GM12801 (cell line): ENCODE measurements at regions not wholly inside any gene's neighbourhood (a gene's known extent, or its start where the extent isn't known, plus 50 kb on each side); places are given as distances from the start of the nearest gene placed in this dataset.

Source experiments
- TF ChIP-seq, protein P1 (sequence below): IDR thresholded peaks from one replicate; pipeline ENCODE4 v1.5.1; 2011; ENCODE audit warnings: control low read depth; ENCODE audit not compliant: insufficient read length; ENCODE audit errors: extremely low read depth

DNA sequence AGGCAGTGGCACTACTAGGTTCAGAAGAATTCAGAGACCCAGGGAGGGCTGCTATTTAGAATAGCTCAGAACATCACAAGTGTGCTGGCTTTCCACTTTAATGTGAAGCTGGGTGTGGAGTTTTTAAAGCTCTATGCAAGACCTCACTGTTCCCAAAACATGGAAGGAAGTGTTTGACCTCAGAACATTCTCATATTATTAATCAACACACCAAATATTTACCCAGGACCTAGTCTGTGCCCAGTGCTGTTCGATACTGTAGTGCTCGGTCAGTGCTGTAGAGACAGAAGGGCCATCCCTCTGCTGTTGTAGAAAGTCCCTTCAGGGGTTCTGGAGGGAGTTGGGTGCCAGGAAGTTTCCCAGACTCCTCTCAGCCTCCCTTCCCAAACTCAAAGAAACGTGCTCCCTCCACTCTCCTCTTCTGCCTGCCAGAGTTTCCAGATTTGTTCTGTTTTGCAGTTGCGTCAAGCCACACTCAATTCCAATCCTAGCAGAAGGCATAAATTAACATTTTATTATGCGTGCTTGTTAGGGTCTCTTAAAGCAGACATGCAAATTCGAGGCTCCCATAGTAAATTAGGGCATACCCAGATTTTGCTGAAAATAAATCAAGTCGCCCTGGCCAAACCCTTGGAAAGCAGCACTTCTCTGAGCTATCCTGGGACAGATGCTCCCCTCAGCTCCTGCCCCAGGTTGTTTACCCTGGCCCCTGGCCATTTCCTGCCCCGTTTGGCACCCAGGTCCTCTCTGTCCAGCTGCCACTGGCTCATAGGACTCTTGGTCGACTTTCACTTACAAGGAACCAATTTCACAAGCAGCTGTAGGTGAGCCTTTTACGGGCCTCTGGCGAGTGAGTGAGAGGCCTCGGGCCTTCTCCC, 248.6 kb downstream of the HIVEP2 start:
- TF ChIP-seq, protein P1, sequence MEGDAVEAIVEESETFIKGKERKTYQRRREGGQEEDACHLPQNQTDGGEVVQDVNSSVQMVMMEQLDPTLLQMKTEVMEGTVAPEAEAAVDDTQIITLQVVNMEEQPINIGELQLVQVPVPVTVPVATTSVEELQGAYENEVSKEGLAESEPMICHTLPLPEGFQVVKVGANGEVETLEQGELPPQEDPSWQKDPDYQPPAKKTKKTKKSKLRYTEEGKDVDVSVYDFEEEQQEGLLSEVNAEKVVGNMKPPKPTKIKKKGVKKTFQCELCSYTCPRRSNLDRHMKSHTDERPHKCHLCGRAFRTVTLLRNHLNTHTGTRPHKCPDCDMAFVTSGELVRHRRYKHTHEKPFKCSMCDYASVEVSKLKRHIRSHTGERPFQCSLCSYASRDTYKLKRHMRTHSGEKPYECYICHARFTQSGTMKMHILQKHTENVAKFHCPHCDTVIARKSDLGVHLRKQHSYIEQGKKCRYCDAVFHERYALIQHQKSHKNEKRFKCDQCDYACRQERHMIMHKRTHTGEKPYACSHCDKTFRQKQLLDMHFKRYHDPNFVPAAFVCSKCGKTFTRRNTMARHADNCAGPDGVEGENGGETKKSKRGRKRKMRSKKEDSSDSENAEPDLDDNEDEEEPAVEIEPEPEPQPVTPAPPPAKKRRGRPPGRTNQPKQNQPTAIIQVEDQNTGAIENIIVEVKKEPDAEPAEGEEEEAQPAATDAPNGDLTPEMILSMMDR, result no peak

DNA sequence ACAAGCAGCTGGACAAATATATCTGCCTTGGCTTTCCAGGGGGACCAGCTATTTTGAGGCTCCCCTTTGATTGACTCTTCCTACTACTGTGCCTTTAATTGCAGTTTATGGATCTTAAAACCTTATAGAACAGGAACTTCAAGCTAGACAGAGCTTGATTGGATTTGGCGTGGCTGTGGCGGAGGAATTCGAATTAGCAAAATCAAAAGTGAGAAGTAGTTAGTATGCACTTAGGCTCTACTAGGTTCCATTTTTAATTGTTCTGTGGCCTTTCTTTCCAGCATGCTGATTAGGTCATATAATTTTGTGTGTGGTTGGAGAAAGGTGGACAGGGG, 248.0 kb downstream of the HIVEP2 start:
- TF ChIP-seq, protein P1, result no peak

DNA sequence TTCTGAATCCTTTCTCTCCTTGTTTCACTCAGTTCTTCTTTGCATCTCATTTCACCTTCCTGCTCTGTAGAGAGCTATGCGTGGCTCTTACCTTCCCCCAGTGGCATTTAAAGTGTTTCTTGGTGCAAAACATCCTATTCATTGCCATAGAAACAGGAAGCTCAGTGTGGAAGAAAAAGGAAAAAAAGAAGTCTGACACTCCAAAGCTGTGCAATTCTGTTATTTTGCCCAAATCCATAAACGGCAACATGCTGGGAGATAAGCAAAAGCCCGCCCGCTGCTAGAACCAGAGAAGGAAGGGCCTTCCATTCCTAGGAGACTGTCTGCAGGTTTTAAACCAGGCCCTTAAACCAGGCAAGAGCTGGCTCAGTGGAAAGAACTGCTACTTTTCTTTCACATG, 247.1 kb downstream of the HIVEP2 start:
- TF ChIP-seq, protein P1, result no peak

DNA sequence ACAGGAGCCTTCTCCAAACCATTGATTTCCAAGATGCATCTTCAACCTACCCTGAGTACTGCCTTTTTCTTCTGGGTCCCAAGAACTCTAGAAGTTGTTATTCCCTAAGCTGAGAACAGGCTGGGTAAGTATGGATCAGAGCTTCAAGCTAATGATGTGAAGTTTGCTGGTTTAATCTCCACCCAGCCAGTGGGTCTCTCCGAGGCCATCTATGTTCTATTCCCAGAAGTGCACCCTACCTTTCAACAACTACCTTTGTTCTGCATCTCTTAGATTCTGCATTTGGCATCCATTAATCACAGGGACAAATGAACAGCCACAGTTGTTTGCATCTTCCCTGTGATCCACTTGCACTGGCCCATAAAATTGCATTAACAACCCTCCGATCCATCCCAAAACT, 246.2 kb downstream of the HIVEP2 start:
- TF ChIP-seq, protein P1, result no peak

DNA sequence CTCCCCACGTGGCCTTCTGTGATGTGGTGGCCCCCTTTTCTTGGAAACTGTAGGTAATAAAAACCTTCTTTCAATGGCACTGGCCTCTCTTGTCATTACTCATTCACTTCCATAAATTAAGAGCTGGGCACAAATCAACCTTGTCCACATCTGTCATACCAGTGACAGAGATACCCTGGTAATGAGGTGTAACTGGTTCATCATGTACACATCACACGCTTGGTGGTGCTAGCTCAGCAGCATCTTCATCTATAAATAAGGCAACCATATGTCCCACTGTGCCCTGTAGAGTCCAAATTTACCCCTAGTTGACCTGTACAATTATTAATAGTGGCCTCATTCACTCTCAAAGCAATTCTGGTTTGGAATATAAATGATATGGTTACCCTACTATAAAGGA, 245.6 kb downstream of the HIVEP2 start:
- TF ChIP-seq, protein P1, result no peak

DNA sequence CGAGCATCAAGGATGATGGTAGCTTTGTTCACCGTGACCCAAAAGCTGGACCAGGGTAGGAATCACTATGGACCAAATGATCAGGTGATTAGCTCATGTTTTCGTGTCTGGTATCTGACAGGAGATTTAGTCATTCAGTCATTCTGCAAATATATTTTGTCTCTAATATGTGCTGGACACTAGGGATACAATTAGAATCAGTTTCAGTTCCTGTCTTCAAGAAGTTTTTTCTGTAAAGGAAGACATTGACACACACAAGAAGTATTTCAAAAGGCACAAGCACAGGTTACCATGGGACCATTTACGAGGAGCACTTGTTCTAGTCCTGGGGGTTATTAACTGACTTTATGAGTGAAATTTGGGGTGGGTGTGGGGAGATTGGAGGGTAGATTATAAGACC, 244.9 kb downstream of the HIVEP2 start:
- TF ChIP-seq, protein P1, result no peak

DNA sequence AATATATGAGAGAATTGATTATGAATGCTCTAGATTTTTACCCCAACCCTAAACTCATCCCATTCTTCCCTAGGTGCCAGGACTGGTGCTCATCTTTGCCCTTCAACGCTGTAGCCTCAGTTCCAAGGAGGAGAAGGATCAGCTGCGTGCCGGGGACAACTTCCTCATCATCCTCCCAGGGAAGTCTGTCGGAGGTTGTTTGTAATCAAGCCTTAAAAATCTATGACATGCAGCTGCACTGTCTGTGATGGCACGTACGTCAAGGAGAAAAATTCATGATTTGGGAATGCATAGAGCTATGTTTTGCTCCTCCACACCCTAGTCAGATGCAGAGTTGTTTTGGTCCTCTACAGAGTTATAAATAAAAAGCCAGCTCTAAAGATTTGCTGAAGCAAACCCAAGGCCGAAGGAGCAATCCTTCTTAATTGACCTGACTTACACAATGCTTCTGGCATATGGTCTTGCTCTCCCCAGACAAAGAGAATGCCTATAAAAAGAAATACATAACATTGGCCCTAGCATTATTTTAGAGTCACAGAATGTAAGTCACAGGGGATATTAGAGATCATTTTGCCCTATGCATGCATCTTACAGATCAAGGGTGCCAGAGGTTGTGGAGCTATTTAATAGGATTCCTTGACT, 244.2 kb downstream of the HIVEP2 start:
- TF ChIP-seq, protein P1, result no peak
